ENCODE measurements at regions not wholly inside any gene's neighbourhood (a gene's known extent, or its start where the extent isn't known, plus 50 kb on each side); places are given as distances from the start of the nearest gene placed in this dataset.
"Not testable (repeated sequence)": the region's sequence is repeated elsewhere in the genome, so short reads cannot be mapped to it uniquely, and the experiment has no call there.

DNA sequence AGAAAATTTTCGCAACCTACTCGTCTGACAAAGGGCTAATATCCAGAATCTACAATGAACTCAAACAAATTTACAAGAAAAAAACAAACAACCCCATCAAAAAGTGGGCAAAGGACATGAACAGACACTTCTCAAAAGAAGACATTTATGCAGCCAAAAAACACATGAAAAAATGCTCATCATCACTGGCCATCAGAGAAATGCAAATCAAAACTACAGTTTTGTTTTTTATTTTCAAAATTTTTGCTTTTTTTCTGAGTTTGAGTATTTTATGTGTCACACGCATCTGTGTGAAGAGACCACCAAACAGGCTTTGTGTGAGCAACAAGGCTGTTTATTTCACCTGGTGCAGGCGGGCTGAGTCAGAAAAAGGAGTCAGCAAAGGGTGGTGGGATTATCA lies 118.7 kb downstream of the MOBP start:
- not testable (repeated sequence) for TF ChIP-seq EZH2 (IDR thresholded peaks at IDR 0.05; ENCODE audit: low read depth); CTCF (conservative IDR thresholded peaks at IDR 0.05)
